ENCODE measurements at regions not wholly inside any gene's neighbourhood (a gene's known extent, or its start where the extent isn't known, plus 50 kb on each side); places are given as distances from the start of the nearest gene placed in this dataset.

DNA sequence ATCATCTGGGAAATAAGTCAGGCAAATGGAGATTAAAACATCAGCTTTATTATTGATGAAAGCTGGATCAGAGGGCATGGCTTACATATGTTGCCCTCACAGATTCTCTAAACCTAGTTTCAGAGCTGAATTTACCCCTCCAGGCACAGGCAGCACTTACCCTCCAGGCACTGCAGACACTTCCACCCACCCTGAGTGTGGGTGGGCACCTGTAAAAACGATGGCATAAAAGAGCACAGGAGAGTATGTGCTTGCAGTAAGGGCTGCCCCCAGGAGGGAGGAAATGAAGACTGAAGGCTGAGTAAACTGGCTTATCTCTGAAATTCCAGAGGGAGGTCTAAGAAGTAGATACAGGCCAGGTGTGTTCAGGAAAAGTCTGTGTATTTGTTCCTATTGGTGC, 185.0 kb upstream of the HTR2A start:
- TF ChIP-seq, protein P1, sequence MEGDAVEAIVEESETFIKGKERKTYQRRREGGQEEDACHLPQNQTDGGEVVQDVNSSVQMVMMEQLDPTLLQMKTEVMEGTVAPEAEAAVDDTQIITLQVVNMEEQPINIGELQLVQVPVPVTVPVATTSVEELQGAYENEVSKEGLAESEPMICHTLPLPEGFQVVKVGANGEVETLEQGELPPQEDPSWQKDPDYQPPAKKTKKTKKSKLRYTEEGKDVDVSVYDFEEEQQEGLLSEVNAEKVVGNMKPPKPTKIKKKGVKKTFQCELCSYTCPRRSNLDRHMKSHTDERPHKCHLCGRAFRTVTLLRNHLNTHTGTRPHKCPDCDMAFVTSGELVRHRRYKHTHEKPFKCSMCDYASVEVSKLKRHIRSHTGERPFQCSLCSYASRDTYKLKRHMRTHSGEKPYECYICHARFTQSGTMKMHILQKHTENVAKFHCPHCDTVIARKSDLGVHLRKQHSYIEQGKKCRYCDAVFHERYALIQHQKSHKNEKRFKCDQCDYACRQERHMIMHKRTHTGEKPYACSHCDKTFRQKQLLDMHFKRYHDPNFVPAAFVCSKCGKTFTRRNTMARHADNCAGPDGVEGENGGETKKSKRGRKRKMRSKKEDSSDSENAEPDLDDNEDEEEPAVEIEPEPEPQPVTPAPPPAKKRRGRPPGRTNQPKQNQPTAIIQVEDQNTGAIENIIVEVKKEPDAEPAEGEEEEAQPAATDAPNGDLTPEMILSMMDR (IDR thresholded peaks at IDR 0.05; ENCODE audit: unreplicated experiment in 3 of 3) = no peak
- H3K27me3 Mint-ChIP-seq (ENCODE audit: low read depth) = no peaks in the 10 kb centered on the region
- H3K4me3 Mint-ChIP-seq = no peak overlapping the region
- no peak overlapping the region for H3K27ac Mint-ChIP-seq
- peaks cover 5% of the 10 kb centered on the region for H3K9me3 Mint-ChIP-seq
- H3K4me1 Mint-ChIP-seq = no peaks in the 10 kb centered on the region
- H3K36me3 Mint-ChIP-seq (ENCODE audit: low read depth) = no peaks in the 10 kb centered on the region

DNA sequence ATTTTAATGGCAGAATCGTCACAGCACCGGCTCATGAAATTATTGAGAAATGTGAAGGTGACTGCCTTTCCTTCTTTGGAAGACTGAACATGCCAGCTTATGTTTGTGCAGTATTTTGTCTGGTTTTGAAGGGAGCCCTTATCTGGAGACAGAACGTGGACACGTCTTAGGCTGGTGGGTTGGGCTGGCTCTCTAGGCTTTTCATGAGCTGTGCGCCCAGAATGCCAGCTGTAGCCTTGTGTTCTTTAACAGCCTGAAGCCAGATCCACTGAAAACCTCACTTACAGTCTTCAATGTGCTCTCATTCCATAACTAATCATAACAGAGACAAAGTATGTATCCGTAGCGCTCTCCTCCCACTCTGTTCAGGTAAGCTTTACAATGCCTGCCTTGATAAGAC, 184.4 kb upstream of the HTR2A start:
- Mint-ChIP-seq H3K4me3 (no peak overlapping the region), H3K4me1 (no peaks in the 10 kb centered on the region), H3K9me3 (peaks cover 8% of the 10 kb centered on the region), H3K27me3 (ENCODE audit: low read depth) (no peaks in the 10 kb centered on the region), H3K27ac (no peak overlapping the region), H3K36me3 (ENCODE audit: low read depth) (no peaks in the 10 kb centered on the region)
- TF ChIP-seq, protein P1 (IDR thresholded peaks at IDR 0.05; ENCODE audit: unreplicated experiment in 3 of 3) = no peak

DNA sequence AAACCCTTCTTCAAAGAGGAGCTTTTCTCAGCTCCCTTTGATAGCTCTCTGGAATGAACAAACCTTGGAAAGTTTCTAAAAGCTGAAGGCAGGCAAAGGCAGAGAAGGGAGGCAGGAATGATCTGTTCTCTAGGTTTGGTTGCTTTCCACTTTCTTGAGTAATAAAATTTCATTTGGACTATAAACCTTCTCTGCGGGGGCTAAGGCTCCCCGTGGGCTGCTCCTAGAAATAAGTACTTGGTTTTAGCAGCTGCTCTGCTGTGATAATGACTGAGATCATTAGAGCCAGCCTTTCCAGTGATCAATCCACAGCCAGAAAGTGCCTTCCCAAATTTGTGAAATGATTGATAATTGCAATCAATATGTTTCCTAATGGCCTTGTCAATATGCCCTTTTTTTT, 183.8 kb upstream of the HTR2A start:
- no peaks in the 10 kb centered on the region for H3K36me3 Mint-ChIP-seq (ENCODE audit: low read depth)
- TF ChIP-seq, protein P1 (IDR thresholded peaks at IDR 0.05; ENCODE audit: unreplicated experiment in 3 of 3) = no peak
- H3K27me3 Mint-ChIP-seq (ENCODE audit: low read depth) = no peaks in the 10 kb centered on the region
- peak overlapping the region in 1 of 3 experiments; percentile 54 for H3K27ac Mint-ChIP-seq
- H3K4me3 Mint-ChIP-seq = no peak overlapping the region
- H3K4me1 Mint-ChIP-seq = no peaks in the 10 kb centered on the region
- H3K9me3 Mint-ChIP-seq = peaks cover 14% of the 10 kb centered on the region

DNA sequence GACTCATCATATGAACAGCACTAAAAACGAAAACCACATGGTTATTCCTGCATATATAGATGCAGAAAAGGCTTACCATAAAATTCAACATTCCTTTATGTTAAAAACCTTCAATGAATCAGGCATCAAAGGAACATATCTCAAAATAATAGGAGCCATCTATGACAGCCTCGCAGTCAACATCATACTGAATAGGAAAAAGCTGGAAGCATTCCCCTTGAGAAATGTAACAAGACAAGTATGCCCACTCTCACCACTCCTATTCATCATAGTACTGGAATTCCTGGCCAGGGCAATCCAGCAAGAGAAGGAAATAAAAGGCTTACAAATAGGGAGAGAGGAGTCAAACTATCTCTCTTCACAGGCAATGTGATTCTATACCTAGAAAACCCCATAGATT, 179.6 kb upstream of the HTR2A start:
- Mint-ChIP-seq H3K36me3 (ENCODE audit: low read depth) (no peaks in the 10 kb centered on the region), H3K27me3 (ENCODE audit: low read depth) (no peaks in the 10 kb centered on the region), H3K27ac (no peak overlapping the region), H3K4me3 (no peak overlapping the region), H3K4me1 (no peaks in the 10 kb centered on the region), H3K9me3 (peaks cover 32% of the 10 kb centered on the region)
- TF ChIP-seq, protein P1 (IDR thresholded peaks at IDR 0.05; ENCODE audit: unreplicated experiment in 3 of 3) = no peak

DNA sequence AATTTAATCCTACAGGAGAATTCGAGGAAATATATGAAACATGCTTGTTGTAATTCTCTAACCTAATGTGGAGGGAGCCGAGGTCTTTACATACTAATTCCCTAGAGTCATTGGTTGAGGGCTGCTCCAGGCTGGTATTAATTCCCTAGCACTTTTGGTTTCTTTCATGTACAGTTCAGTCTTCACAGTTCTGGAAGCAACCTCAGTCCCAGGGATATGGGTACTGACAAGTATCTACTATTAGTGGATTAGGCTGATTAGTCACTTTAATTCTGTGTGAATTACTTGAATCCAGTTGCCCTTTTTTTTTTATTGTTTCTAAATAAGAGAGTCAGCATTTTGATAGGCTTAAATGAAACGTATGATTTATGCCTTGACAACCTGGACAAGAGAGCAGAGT, 172.3 kb upstream of the HTR2A start:
- TF ChIP-seq, protein P1 (IDR thresholded peaks at IDR 0.05; ENCODE audit: unreplicated experiment in 3 of 3) = no peak
- no peak overlapping the region for H3K4me3 Mint-ChIP-seq
- peaks cover 6% of the 10 kb centered on the region for H3K9me3 Mint-ChIP-seq
- H3K27me3 Mint-ChIP-seq (ENCODE audit: low read depth) = no peaks in the 10 kb centered on the region
- no peaks in the 10 kb centered on the region for H3K36me3 Mint-ChIP-seq (ENCODE audit: low read depth)
- no peaks in the 10 kb centered on the region for H3K4me1 Mint-ChIP-seq
- no peak overlapping the region for H3K27ac Mint-ChIP-seq

DNA sequence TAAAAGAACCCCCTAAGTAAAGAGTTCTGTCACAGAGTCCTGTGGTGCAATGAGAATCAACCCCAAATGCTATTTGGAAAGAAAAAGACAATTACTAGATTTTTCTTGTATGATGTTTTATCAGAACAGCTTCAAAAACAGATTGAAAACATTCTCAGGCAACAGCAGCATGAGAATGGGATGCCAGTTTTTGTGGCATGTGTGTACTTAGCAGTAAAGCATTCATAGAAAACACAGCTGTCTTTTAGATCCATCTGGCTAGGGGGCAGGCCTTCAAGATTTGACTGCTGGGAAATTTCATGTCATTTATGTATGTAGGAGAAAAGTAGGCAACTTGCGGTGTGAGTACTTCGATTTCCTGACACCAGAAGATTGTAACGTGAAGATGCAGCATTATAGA, 170.5 kb upstream of the HTR2A start:
- Mint-ChIP-seq H3K27ac (no peak overlapping the region), H3K9me3 (peaks cover 8% of the 10 kb centered on the region)

More for the DNA sequence above, 170.5 kb upstream of the HTR2A start:
- Mint-ChIP-seq H3K27me3 (ENCODE audit: low read depth) (no peaks in the 10 kb centered on the region), H3K4me1 (no peaks in the 10 kb centered on the region), H3K4me3 (no peak overlapping the region), H3K36me3 (ENCODE audit: low read depth) (no peaks in the 10 kb centered on the region)
- TF ChIP-seq, protein P1 (IDR thresholded peaks at IDR 0.05; ENCODE audit: unreplicated experiment in 3 of 3) = no peak

Data from nephron (organoid).